ENCODE measurements at regions not wholly inside any gene's neighbourhood (a gene's known extent, or its start where the extent isn't known, plus 50 kb on each side); places are given as distances from the start of the nearest gene placed in this dataset.

GRCh38 chr4:148795156-148795864, 353.1 kb upstream of the NR3C2 start:
- intact Hi-C loops (cut with DNase I) = no loop called here
- peak; percentile 33 for DNase-seq
- peak; percentile 94 to 98 for ATAC-seq

DNA sequence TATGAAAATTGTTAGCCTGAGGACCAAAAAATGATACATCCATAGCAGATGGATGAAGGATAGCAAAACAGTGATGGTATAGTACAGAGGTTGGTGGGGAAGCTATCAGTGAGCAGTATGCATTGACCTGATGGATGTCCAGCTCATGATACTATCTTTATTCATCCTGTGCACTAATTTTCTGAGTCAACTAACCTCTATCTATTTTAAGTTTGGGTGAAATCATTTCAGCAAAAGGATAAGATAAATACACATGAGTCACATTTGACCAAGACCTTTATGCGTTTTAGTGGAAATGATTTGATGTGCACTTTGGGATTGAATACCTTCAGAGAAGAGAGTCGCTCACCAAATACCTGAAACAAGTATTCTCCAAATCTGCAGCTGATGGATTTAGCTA, 351.0 kb upstream of the NR3C2 start:
- intact Hi-C loops (cut with DNase I) = no loop called here
- no peak for DNase-seq
- ATAC-seq = no peak

DNA sequence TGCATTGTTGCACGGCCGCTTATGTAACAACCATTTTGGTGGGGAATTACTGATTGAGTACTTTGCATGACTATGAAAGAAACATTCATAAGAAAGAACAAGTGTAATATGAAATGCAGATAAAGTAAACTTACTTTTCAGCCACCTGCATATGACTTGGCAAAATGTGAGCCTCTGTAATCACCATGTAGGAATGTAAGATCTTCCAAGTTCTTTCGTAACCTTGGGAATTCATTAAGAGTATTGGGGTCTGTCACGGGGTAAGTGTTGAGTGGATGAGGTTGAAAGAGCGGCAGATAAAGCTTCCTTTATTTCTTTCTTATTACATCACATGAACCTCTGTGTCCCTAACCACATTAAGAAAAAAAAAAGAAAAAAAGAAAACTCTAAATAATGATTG, 348.5 kb upstream of the NR3C2 start:
- intact Hi-C loops (cut with DNase I) = no loop called here
- DNase-seq (no peak), ATAC-seq (no peak)

DNA sequence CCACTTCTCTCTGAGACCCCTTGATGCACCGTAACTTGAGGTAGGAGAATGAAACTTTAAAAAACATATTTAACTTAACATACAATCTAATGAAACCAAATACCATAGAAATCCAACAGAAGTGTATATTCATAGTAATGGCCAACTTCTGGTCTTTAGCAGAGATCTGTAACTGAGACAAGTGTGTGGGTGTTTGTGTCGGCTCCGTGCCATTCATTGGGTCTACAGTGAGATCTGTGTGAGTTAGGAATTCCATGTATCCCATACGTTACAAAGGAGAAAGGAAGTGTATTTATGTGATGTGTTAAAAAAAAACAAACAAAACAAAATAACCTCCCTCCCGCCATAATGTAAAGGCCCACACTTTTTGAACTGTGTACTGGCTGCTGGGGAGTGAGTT, 348.0 kb upstream of the NR3C2 start:
- no peak for ATAC-seq
- intact Hi-C loops (cut with DNase I) = no loop called here
- DNase-seq = no peak

- intact Hi-C loops (cut with DNase I) = no loop called here
- DNase-seq = no peak
- ATAC-seq = peak; percentile 76 to 88
Measured at GRCh38 chr4:148787831-148788477, 345.7 kb upstream of the NR3C2 start.

GRCh38 chr4:148787285-148787684, 345.1 kb upstream of the NR3C2 start:
- no peak for DNase-seq
- intact Hi-C loops (cut with DNase I) = no loop called here
- ATAC-seq = no peak

DNA sequence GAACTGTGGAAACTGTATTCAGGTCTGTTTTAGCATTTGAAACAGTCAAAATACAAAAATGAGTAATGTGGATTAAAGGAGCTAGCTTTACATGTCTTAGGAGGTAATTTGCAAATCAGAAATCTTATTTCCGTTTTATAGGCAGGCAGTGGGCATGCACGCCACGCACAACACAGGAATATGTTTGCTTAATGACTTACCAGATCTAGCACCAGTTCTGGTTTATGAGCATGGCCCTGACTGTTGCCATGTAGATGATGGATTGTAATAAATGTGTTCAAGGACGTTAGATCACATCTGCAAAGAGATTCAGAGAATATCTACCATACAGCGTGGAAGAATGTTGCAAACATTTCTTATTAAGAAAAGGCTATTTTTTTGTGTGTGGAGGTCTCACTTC, 344.5 kb upstream of the NR3C2 start:
- ATAC-seq (no peak), DNase-seq (no peak)
- intact Hi-C loops (cut with DNase I) = no loop called here

GRCh38 chr4:148782284-148782683, 340.1 kb upstream of the NR3C2 start:
- ATAC-seq (no peak), DNase-seq (no peak)
- intact Hi-C loops (cut with DNase I) = no loop called here

- ATAC-seq = no peak
- intact Hi-C loops (cut with DNase I) = no loop called here
- DNase-seq = no peak
Measured at GRCh38 chr4:148780426-148781005, 338.3 kb upstream of the NR3C2 start.

DNA sequence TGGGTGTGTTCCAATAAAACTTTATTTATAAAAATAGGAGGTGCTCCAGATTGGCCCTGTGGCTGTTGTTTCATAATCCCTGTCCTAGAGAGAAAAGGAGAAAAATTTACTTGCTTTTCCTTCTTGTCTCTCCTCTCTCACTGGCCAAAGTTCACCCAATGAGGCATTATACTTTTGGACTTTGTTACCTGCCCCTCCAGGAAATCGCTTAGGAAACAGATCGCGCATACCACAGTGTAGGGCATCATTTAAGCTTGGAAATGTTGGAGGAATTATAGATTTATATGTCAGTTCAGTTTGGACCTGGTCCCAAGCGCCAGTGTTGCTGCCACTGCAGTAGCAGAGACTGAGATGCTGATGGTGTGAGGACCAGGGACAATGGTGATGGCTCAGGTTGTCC, 337.6 kb upstream of the NR3C2 start:
- intact Hi-C loops (cut with DNase I) = no loop called here

DNA sequence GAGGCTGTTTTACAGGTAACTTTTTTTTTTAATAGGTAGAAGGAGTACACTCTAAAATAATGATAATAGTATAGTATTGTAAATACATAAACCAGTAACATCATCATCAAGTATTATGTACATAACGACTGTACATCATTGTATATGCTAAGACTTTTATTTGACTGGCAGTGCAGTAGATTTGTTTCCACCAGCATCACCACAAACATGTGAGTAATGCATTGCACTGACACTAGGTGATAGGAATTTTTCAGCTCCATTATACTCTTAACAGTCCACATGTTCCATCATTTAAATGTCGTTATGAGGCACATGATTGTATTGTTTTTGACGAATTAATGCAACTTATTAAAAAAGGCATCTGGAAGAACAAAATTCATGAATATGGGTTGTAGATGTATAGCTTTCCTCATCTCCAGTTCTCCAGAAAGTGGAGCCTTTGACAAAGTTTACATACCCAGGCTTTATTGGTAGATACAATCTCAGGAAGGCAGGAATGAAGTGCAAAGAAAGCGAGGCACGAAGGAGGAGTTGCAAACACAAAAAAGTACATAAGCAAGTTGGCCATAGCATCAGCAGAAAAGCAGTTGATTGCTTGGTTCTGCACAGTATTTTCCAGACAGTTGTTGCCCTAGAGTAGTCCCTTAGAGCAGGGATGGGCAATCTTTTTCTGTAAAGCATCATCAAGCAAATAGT, 336.9 kb upstream of the NR3C2 start:
- intact Hi-C loops (cut with DNase I) = no loop called here
- ATAC-seq (no peak), DNase-seq (no peak)

More for the DNA sequence above, 337.6 kb upstream of the NR3C2 start:
- DNase-seq (no peak), ATAC-seq (no peak)

- DNase-seq = no peak
- ATAC-seq = no peak
- intact Hi-C loops (cut with DNase I) = no loop called here
Measured at GRCh38 chr4:148776941-148777340, 334.7 kb upstream of the NR3C2 start.

- intact Hi-C loops (cut with DNase I) = no loop called here
- DNase-seq = no peak
- ATAC-seq = no peak
Measured at GRCh38 chr4:148774134-148774533, 331.9 kb upstream of the NR3C2 start.

DNA sequence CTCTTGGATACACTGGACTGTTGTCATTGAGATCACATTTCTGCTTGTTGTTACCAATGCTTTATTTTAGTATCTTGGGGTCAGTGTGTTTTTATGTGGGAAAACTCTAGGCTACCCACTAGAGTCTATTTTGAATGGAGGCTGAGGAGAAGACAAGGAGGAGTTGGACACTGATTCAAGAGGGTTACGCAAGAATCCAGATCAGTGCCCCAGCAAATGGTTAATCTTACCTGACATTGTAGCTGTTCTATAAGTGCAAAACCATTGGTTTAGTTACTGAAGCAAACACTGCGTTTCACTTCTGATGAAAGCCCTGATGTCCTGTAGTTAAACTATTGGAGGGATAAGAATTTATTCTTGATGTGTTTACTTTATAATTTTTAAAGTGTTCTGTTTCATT, 331.1 kb upstream of the NR3C2 start:
- intact Hi-C loops (cut with DNase I) = no loop called here
- ATAC-seq = no peak
- DNase-seq = no peak

- no peak for DNase-seq
- intact Hi-C loops (cut with DNase I) = no loop called here
- peak in 1 of 2 donors; percentile 45 for ATAC-seq
Measured at GRCh38 chr4:148770848-148771247, 328.6 kb upstream of the NR3C2 start.

GRCh38 chr4:148770377-148770776, 328.2 kb upstream of the NR3C2 start:
- DNase-seq = no peak
- intact Hi-C loops (cut with DNase I) = no loop called here
- no peak for ATAC-seq

- intact Hi-C loops (cut with DNase I) = no loop called here
- DNase-seq = no peak
- ATAC-seq = no peak
Measured at GRCh38 chr4:148764720-148765119, 322.5 kb upstream of the NR3C2 start.

DNA sequence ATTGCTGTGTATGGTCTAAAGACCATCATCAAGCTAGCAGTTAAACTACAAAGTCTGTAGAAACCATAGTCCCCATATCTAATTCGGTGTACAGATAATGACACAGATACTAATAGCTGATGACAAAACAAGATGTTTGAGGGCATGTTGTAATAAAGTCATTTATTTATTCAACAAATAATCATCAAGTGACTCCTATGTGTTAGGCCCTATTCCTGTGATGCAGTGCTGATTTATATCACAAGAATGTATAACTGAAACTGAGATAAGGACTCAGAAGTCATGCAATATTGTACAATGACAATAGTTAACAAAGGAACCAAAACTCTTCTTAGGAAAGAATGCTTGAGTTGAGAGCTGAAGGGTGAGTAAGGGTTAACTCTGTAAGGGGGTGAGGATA, 315.0 kb upstream of the NR3C2 start:
- ATAC-seq = no peak
- intact Hi-C loops (cut with DNase I) = no loop called here

DNA sequence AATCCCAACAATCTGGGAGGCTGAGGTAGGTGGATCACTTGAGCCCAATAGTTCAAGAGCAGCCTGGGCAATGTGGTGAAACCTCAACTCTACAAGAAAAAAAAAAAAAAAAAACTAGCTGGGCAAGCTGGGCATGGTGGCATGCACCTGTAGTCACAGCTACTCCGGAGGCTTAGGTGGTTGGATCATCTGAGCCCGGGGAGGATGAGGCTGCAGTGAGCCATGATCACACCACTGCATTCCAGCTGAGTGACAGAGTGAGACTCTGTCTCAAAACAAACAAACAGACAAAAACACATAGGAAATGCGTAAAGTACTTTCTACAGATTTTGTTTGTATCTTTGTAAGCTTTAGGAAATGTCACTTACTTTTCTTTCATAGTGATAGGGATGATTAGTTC, 307.2 kb upstream of the NR3C2 start:
- intact Hi-C loops (cut with DNase I) = no loop called here
- no peak for ATAC-seq

More for the DNA sequence above, 315.0 kb upstream of the NR3C2 start:
- DNase-seq = no peak

GRCh38 chr4:148747721-148748268, 305.6 kb upstream of the NR3C2 start:
- intact Hi-C loops (cut with DNase I) = no loop called here
- no peak for ATAC-seq
- DNase-seq = no peak

More for the DNA sequence above, 307.2 kb upstream of the NR3C2 start:
- DNase-seq = no peak

Measured in left cardiac atrium (tissue), 4 donors.